ENCODE measurements at regions not wholly inside any gene's neighbourhood (a gene's known extent, or its start where the extent isn't known, plus 50 kb on each side); places are given as distances from the start of the nearest gene placed in this dataset.

DNA sequence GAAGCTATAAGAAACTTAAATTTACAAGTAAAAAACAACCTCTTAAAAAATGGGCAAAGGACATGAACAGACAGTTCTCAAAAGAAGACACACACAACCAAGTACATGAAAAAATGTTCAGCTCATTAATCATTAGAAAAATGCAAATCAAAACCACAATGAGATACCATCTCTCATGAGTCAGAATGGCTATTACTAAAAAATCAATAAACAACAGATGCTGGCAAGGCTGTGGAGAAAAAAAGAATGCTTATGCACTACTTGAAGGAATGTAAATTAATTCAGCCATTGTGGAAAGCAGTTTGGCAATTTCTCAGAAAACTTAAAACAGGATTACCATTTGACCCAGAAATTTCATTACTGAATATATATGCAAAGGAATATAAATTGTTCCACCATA lies 666.3 kb upstream of the GRIA3 start:
- H3K9ac ChIP-seq (ENCODE audit: control insufficient read depth, extremely low read depth, insufficient read depth, low read length), result no peak overlapping the region
- H4K20me1 ChIP-seq (ENCODE audit: control insufficient read depth, extremely low read depth, insufficient read depth, low read length), result no peaks in the 10 kb centered on the region
- H3K27me3 ChIP-seq (ENCODE audit: control insufficient read depth, extremely low read depth, insufficient read depth, low read length), result no peaks in the 10 kb centered on the region
- no peaks in the 10 kb centered on the region for H3K9me1 ChIP-seq (ENCODE audit: control insufficient read depth, extremely low read depth, insufficient read depth, low read length)
- DNase-seq (ENCODE audit: low read depth, low spot score) (no peak), FAIRE-seq (no peak)
- H2AFZ ChIP-seq (ENCODE audit: control insufficient read depth, low read length), result no peak overlapping the region
- H3K9me3 ChIP-seq (ENCODE audit: control insufficient read depth, low read depth, low read length), result no peaks in the 10 kb centered on the region
- no peak overlapping the region for H3K4me2 ChIP-seq (ENCODE audit: control insufficient read depth, extremely low read depth, insufficient read depth, low read depth, low read length)
- H3K4me3 ChIP-seq (ENCODE audit: control insufficient read depth in 2 of 3, extremely low read depth in 1 of 3, insufficient read depth in 2 of 3, low read depth in 1 of 3, low read length in 3 of 3), result no peak overlapping the region
- H3K36me3 ChIP-seq (ENCODE audit: control insufficient read depth in 2 of 2, extremely low read depth in 1 of 2, insufficient read depth in 2 of 2, low read length in 2 of 2), result no peaks in the 10 kb centered on the region
- dilution Hi-C loops (cut with MboI; ENCODE audit: extremely low pct_ligation_motif_present, low sequenced_read_pairs), result no loop called here
- no peaks in the 10 kb centered on the region for H3K4me1 ChIP-seq (ENCODE audit: control insufficient read depth, extremely low read depth, insufficient read depth, low read length)
- no peak for TF ChIP-seq EZH2 (IDR thresholded peaks at IDR 0.05; ENCODE audit: low read length)
- TF ChIP-seq, protein P1, sequence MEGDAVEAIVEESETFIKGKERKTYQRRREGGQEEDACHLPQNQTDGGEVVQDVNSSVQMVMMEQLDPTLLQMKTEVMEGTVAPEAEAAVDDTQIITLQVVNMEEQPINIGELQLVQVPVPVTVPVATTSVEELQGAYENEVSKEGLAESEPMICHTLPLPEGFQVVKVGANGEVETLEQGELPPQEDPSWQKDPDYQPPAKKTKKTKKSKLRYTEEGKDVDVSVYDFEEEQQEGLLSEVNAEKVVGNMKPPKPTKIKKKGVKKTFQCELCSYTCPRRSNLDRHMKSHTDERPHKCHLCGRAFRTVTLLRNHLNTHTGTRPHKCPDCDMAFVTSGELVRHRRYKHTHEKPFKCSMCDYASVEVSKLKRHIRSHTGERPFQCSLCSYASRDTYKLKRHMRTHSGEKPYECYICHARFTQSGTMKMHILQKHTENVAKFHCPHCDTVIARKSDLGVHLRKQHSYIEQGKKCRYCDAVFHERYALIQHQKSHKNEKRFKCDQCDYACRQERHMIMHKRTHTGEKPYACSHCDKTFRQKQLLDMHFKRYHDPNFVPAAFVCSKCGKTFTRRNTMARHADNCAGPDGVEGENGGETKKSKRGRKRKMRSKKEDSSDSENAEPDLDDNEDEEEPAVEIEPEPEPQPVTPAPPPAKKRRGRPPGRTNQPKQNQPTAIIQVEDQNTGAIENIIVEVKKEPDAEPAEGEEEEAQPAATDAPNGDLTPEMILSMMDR (optimal IDR thresholded peaks at IDR 0.05 in 1 of 3, IDR thresholded peaks at IDR 0.05 in 1 of 3, conservative IDR thresholded peaks at IDR 0.05 in 1 of 3; ENCODE audit: extremely low read depth in 1 of 3, insufficient read depth in 2 of 3, low read length in 3 of 3), result no peak
- H3K79me2 ChIP-seq (ENCODE audit: control insufficient read depth, insufficient read depth, low read length), result no peaks in the 10 kb centered on the region
- no peak overlapping the region for H3K27ac ChIP-seq (ENCODE audit: control insufficient read depth, insufficient read depth, low read length)

DNA sequence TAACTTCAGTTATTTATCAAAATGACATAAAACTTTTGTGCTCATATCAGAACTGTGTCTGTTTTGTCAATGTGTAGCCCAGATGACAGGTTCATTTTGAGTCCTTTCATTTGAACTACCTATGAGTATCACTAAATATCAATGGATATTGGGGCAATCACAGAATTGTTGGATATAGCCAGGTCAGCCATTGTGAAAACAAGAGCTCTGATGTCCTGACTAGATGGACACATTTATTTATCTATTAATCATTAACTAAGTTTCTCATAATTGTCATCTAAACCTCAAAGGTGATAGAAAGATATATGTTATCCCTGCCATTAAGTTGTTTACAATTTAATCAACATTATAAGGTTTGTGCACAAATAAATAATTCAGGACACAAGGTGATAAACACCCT lies 638.3 kb upstream of the GRIA3 start:
- H3K27me3 ChIP-seq (ENCODE audit: control insufficient read depth, extremely low read depth, insufficient read depth, low read length), result no peaks in the 10 kb centered on the region
- H3K4me1 ChIP-seq (ENCODE audit: control insufficient read depth, extremely low read depth, insufficient read depth, low read length), result no peaks in the 10 kb centered on the region
- no peaks in the 10 kb centered on the region for H3K79me2 ChIP-seq (ENCODE audit: control insufficient read depth, insufficient read depth, low read length)
- DNase-seq (ENCODE audit: low read depth, low spot score) (no peak), FAIRE-seq (no peak)
- no peak overlapping the region for H3K4me3 ChIP-seq (ENCODE audit: control insufficient read depth in 2 of 3, extremely low read depth in 1 of 3, insufficient read depth in 2 of 3, low read depth in 1 of 3, low read length in 3 of 3)
- H3K9ac ChIP-seq (ENCODE audit: control insufficient read depth, extremely low read depth, insufficient read depth, low read length), result no peak overlapping the region
- no peak overlapping the region for H3K27ac ChIP-seq (ENCODE audit: control insufficient read depth, insufficient read depth, low read length)
- H3K9me3 ChIP-seq (ENCODE audit: control insufficient read depth, low read depth, low read length), result no peaks in the 10 kb centered on the region
- no peak for TF ChIP-seq EZH2 (IDR thresholded peaks at IDR 0.05; ENCODE audit: low read length)
- TF ChIP-seq, protein P1 (optimal IDR thresholded peaks at IDR 0.05 in 1 of 3, IDR thresholded peaks at IDR 0.05 in 1 of 3, conservative IDR thresholded peaks at IDR 0.05 in 1 of 3; ENCODE audit: extremely low read depth in 1 of 3, insufficient read depth in 2 of 3, low read length in 3 of 3), result no peak
- no peaks in the 10 kb centered on the region for H3K9me1 ChIP-seq (ENCODE audit: control insufficient read depth, extremely low read depth, insufficient read depth, low read length)
- dilution Hi-C loops (cut with MboI; ENCODE audit: extremely low pct_ligation_motif_present, low sequenced_read_pairs), result no loop called here
- no peaks in the 10 kb centered on the region for H4K20me1 ChIP-seq (ENCODE audit: control insufficient read depth, extremely low read depth, insufficient read depth, low read length)
- no peak overlapping the region for H3K4me2 ChIP-seq (ENCODE audit: control insufficient read depth, extremely low read depth, insufficient read depth, low read depth, low read length)
- H2AFZ ChIP-seq (ENCODE audit: control insufficient read depth, low read length), result no peak overlapping the region
- H3K36me3 ChIP-seq (ENCODE audit: control insufficient read depth in 2 of 2, extremely low read depth in 1 of 2, insufficient read depth in 2 of 2, low read length in 2 of 2), result no peaks in the 10 kb centered on the region

Measured in keratinocyte (primary cell).